ENCODE measurements at regions not wholly inside any gene's neighbourhood (a gene's known extent, or its start where the extent isn't known, plus 50 kb on each side); places are given as distances from the start of the nearest gene placed in this dataset.

DNA sequence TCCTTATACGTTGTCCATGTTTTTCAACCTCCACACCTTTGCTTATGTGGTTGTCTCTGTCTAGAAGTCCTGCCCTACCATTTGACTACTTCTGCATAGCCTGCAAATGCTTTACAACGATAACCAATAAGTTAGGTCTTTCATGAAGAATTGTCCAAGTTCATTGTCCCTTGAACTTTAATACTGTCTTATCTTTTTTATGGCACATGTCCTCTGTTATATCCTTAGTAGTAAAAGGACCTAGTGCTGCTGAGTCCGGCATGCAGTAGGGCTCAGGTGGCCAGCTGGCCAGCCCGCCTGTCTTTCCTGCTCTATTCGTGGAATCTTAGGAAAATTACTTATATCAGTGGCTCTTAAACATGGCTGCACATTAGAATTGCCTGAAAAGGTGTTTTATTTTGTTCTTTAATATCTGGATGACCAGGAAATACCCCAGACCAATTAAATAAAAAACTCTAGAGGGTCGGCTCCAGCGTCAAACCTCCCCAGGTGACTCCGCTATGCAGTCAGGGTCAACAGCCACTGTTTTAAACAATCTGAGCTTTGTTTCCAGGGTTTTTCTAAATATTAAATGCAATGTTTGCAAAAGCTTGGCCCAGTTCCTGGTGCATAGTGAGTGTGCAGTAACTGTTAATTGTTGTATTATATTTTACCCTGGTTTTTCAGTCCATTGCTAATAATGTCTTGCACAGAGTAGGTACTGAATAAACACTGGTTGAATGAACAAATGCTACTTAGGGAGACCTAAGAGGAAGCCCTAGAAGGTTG lies 64.6 kb upstream of the SESN3 start:
- TF ChIP-seq, protein P1, sequence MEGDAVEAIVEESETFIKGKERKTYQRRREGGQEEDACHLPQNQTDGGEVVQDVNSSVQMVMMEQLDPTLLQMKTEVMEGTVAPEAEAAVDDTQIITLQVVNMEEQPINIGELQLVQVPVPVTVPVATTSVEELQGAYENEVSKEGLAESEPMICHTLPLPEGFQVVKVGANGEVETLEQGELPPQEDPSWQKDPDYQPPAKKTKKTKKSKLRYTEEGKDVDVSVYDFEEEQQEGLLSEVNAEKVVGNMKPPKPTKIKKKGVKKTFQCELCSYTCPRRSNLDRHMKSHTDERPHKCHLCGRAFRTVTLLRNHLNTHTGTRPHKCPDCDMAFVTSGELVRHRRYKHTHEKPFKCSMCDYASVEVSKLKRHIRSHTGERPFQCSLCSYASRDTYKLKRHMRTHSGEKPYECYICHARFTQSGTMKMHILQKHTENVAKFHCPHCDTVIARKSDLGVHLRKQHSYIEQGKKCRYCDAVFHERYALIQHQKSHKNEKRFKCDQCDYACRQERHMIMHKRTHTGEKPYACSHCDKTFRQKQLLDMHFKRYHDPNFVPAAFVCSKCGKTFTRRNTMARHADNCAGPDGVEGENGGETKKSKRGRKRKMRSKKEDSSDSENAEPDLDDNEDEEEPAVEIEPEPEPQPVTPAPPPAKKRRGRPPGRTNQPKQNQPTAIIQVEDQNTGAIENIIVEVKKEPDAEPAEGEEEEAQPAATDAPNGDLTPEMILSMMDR (IDR thresholded peaks at IDR 0.05): no peak
- TF ChIP-seq ZFX (IDR thresholded peaks at IDR 0.05; ENCODE audit: borderline replicate concordance): no peak
